GM19463 (cell line): ENCODE measurements at regions not wholly inside any gene's neighbourhood (a gene's known extent, or its start where the extent isn't known, plus 50 kb on each side); places are given as distances from the start of the nearest gene placed in this dataset.
"Not testable (repeated sequence)": the region's sequence is repeated elsewhere in the genome, so short reads cannot be mapped to it uniquely, and the experiment has no call there.

Experiments
- ATAC-seq: cut with Tn5 transposase; IDR thresholded peaks from one replicate; pipeline ENCODE4 v1.9.1; 2021; ENCODE audit warnings: mild to moderate bottlenecking, moderate library complexity; ENCODE audit not compliant: unreplicated experiment

GRCh38 chr10:33867199-33867789, 532.8 kb upstream of the NRP1 start:
- ATAC-seq = not testable (repeated sequence)

- ATAC-seq = no peak
These were observed 528.9 kb upstream of the NRP1 start for GRCh38 chr10:33863352-33863751.

- ATAC-seq = no peak
These were observed 528.2 kb upstream of the NRP1 start for GRCh38 chr10:33862536-33863105.

GRCh38 chr10:33861833-33862232, 527.4 kb upstream of the NRP1 start:
- ATAC-seq = no peak

- ATAC-seq = no peak
These were observed 526.7 kb upstream of the NRP1 start for GRCh38 chr10:33861016-33861704.

- ATAC-seq = no peak
These were observed 526.1 kb upstream of the NRP1 start for GRCh38 chr10:33860552-33860951.

GRCh38 chr10:33859319-33860022, 525.0 kb upstream of the NRP1 start:
- ATAC-seq = no peak

GRCh38 chr10:33858326-33858725, 523.9 kb upstream of the NRP1 start:
- no peak for ATAC-seq

- ATAC-seq = not testable (repeated sequence)
These were observed 518.8 kb upstream of the NRP1 start for GRCh38 chr10:33853221-33853620.

GRCh38 chr10:33843379-33843778, 508.9 kb upstream of the NRP1 start:
- ATAC-seq = no peak

GRCh38 chr10:33841678-33842077, 507.2 kb upstream of the NRP1 start:
- no peak for ATAC-seq

GRCh38 chr10:33838731-33839130, 504.3 kb upstream of the NRP1 start:
- ATAC-seq = no peak

GRCh38 chr10:33837736-33838135, 503.3 kb upstream of the NRP1 start:
- no peak for ATAC-seq

- no peak for ATAC-seq
These were observed 501.1 kb upstream of the NRP1 start for GRCh38 chr10:33835556-33835955.

- ATAC-seq = no peak
These were observed 499.1 kb upstream of the NRP1 start for GRCh38 chr10:33833566-33833965.

- ATAC-seq = no peak
These were observed 497.8 kb upstream of the NRP1 start for GRCh38 chr10:33832124-33832787.

GRCh38 chr10:33831591-33831990, 497.1 kb upstream of the NRP1 start:
- ATAC-seq = no peak

GRCh38 chr10:33829899-33830298, 495.4 kb upstream of the NRP1 start:
- not testable (repeated sequence) for ATAC-seq

GRCh38 chr10:33828592-33828991, 494.1 kb upstream of the NRP1 start:
- ATAC-seq = no peak

- ATAC-seq = no peak
These were observed 491.7 kb upstream of the NRP1 start for GRCh38 chr10:33826186-33826585.

GRCh38 chr10:33822774-33823173, 488.3 kb upstream of the NRP1 start:
- no peak for ATAC-seq
